Stimulated activated CD8-positive, alpha-beta memory T cell treated with anti-CD3 and anti-CD28 coated beads, Interleukin-15, amount 100 ng/mL, for 24 hours (primary cell): ENCODE measurements at regions not wholly inside any gene's neighbourhood (a gene's known extent, or its start where the extent isn't known, plus 50 kb on each side); places are given as distances from the start of the nearest gene placed in this dataset.
"Not testable (repeated sequence)": the region's sequence is repeated elsewhere in the genome, so short reads cannot be mapped to it uniquely, and the experiment has no call there.

Experiments used
- DNase-seq: peaks from one replicate; pipeline ENCODE4 v3.0.0-alpha.2; 2020; ENCODE audit warnings: low read depth

DNA sequence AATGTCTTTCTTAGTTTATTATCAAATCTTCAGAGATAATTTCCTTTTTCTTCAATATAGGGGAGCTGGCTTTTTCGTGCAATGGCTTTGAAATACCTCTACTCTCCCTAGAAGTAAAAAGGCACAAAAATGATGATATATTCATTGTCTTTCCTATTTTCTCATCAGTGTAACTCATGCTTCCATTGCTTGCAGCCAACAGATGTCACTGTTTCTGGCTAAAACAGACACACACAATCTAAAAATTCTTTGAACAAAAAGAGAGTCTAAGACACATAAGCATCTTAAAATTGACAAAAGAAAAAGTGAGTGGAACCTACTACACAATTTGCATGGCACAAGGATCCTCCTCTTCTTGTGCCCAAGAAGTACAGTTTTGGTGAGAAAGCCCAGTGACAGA is 448.7 kb upstream of the VRK2 start:
- DNase-seq, result no peak

- no peak for DNase-seq
Observed at GRCh38 chr2:57598551-57598950, 448.1 kb upstream of the VRK2 start.

DNA sequence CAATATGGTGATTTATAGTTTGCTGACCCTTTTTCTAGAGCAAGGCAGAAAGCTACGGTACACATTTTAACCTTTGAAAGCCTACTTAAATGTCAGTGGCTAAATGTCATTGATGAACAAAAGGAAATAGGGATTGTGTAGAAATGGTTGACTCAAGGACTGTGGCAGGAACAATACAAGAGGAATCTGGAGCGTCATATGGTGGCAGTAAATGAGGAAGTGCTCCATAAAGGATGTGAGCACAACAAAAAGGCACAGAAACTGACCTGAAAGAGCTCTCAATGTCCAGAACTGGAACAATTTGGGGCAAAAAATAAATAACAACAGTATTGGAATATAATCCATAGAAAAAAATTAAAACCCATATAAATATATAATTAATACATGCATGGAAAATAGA is 443.9 kb upstream of the VRK2 start:
- DNase-seq, result no peak

DNA sequence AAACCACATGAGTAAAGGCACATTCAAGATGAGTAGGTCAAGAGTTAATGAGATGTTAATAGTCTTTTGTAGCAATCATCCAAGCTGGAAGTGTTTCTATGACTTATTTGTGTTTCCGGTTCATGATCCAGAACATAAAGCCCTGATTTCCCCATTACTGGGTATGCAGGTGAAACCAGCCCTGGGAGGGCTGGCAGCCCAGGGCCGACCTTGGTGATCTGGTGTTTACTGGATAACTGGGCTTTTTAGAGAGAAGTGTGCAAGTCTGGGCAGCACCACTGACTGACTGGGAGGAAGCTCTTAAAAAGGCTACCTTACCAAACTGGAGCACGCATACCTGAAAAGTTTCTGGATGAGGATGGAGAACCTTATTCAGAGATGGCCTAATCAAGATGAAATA is 431.6 kb upstream of the VRK2 start:
- DNase-seq, result no peak

DNA sequence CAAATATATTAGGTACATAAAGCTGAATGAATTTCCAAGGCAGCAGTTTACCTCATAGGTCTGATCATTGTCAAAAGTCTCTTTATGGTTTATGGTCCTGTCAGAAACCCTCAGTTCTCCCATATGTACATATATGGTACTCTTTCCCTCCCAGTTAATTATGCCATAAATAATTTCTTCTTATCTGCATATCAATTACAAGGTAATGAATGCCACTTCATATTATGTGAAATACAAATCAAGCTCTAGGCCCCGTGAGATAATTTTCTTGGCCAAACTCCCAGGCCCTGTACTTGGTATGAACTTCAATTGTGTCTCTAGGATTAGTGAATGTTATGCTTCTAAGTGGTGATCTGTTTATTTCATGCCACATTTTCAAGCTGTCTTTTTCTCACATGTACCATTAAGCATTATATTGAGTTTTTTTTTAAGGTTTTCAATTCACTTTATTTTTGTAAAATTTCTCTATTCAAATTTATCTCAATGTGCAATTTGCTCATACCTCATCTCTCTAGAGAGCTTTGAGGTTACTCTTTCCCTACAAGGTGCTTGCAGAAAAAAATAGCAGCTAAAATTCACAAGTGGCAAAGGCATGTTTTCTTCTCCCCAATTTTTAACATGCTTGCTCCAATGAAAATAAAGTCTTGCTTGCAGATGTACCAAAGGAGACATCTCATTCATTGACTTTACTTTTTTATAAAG is 430.6 kb upstream of the VRK2 start:
- no peak for DNase-seq

DNA sequence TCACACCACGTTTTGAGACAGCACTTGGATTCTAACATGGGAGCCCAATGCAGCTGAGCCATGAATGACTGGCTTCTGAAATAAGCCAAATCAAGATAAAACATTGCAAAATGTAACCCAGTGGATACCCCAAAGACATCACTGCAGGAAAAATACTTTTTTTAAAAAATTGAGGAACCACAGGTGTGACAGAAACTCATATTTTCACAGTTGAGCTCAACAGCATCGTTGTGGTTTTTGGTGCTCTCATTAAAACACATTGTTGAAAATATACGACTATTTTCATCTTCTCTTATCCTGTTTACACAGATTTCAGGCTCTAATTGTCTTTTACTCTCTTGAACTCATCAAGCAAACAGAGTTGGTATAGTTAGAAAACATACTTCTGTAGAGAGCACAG is 429.3 kb upstream of the VRK2 start:
- no peak for DNase-seq

DNA sequence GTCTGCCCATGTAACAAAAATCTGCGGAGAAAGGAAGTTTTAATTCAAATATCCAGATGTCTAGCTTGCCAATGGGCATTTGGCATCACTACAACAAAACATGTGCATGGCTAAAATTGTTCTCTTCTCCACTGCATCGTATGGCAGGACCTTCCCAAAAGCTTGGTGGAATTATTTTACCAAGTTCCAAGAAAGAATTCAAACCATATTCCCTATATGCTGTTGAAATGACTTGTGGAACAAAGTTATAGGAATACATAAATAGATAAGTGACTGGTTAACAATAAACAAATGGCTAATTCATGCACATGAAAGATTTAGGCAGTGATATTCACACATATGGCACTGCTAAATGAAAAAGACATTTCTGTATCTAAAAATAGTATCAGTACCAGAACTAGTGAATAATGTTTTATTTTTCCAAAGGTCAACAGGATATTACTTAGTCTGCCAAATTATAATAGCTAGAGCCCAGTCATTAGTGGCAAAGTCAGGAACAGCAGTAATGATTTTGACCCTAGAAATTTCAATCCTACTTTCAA is 425.4 kb upstream of the VRK2 start:
- DNase-seq, result no peak

- DNase-seq, result no peak
Observed at GRCh38 chr2:57622009-57622408, 424.6 kb upstream of the VRK2 start.

GRCh38 chr2:57656198-57656597 is 390.4 kb upstream of the VRK2 start:
- DNase-seq, result no peak

DNA sequence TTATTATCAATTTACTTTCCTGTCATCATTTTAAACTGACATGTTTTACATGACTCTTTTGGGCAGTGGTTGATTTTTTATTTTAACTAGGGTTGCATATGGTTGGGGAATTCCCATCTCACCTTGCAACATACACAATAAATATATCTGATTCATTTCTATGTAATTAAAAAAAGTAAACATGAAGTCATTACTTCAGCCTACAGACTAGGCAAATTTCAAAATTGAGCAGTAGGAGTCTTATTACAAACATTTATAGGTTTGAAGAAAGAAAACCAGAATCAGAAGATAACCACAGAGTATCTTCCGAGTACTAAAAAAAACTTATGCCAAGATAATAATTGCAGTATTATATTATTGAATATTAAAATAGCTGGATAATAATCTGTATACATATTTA is 377.0 kb upstream of the VRK2 start:
- no peak for DNase-seq

- no peak for DNase-seq
Observed at GRCh38 chr2:57674025-57674424, 372.6 kb upstream of the VRK2 start.

- DNase-seq, result no peak
Observed at GRCh38 chr2:57674743-57675142, 371.9 kb upstream of the VRK2 start.

- no peak for DNase-seq
Observed at GRCh38 chr2:57677296-57677695, 369.3 kb upstream of the VRK2 start.

DNA sequence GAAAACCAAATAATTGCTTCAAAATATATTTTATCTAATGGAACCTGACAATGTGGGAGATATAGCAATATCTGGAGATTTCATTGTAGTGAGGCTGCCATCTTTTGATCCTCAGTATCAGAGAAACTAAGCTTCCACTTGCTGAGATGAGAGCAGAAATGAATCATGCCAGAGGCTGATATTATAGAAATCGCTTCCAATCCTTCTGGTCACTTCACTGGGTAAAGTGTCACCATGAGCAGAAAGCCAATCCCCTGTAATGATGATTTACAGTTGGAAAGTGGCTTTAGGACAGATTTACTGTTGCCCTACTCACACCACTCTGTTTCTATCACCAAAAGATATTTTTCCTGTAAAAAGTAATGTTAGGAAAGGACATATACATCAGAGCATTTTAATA is 365.0 kb upstream of the VRK2 start:
- no peak for DNase-seq

GRCh38 chr2:57685032-57685431 is 361.6 kb upstream of the VRK2 start:
- no peak for DNase-seq

- no peak for DNase-seq
Observed at GRCh38 chr2:57692395-57692794, 354.2 kb upstream of the VRK2 start.

GRCh38 chr2:57693177-57693576 is 353.4 kb upstream of the VRK2 start:
- no peak for DNase-seq

DNA sequence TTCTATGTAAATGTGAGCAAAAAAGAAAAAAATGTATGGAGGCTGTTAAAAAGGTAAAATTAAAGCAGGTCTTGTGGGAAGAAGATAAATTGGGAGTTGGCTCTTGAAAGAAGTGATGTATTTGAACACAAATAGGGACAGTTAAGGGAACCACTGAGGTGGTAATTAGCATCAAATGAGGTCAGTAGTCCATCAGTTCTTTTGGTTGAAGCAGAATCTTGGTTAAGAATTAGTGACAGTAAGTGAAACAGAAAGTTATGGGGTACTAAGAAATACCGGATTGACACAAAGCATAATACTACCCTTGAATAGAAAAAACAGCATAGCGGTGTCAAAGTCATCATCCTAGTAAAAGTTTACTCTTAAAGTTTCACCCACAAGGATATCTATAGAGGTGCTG is 352.6 kb upstream of the VRK2 start:
- DNase-seq, result no peak

- no peak for DNase-seq
Observed at GRCh38 chr2:57696016-57696415, 350.6 kb upstream of the VRK2 start.

- DNase-seq, result no peak
Observed at GRCh38 chr2:57698392-57698791, 348.2 kb upstream of the VRK2 start.

DNA sequence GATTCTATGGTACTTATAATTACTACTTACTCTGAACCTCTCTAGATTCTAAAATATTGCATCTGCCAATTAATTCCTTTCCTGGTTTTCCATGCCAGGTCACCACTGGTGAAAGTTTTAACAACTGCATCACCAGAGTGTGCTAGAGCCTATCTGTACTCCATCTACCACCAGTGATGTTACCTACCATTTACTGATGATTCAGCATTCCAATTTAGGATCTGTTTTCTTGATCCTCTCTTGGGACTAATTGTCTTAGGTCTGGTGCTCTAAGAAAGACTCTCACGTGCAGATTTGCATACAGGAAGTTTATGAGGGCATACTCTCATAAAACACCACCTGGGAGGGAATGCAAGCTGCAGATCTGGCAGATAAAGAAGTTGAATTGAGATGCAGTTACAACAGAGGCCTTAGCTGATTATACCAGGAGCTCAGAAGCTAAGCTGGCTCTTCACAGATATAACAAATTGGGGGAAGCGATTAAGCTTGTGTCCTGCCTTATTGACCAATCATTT is 347.6 kb upstream of the VRK2 start:
- DNase-seq, result no peak

DNA sequence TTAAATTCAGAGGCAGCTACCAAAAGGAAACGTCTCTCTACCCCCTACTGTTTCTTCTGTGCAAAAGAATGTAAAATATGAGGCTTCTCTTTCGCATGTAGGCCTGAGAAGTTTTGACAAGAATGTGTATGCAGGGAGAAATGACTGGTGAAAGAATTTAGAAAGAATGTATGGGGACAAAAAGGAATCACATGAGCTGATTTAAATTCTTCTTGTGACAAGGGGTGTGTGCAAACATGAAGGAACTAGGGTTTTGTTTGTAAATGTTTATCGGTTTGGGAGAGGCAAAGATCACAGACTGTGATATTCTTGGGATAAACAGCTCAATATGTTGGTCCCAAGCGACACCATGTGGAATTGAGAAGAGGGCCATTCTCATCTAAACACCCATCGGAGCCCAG is 345.2 kb upstream of the VRK2 start:
- DNase-seq, result no peak

GRCh38 chr2:57703407-57703806 is 343.2 kb upstream of the VRK2 start:
- no peak for DNase-seq

DNA sequence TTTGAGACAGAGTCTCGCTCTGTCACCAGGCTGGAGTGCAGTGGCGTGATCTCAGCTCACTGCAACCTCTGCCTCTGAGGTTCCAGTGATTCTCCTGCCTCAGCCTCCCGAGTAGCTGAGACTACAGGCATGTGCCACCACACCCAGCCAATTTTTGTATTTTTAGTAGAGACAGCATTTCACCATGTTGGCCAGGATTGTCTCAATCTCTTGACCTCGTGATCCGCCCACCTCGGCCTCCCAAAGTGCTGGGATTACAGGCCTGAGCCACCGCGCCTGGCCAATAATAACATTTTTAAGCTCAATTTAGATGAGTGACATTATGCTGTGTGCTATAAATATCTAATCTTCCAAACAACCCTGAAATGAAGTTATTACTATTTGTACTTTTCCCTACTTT is 338.8 kb upstream of the VRK2 start:
- DNase-seq, result not testable (repeated sequence)
